IPS DF 4.7 (cell line): ENCODE measurements at regions not wholly inside any gene's neighbourhood (a gene's known extent, or its start where the extent isn't known, plus 50 kb on each side); places are given as distances from the start of the nearest gene placed in this dataset.
A peak's percentile ranks its signal among the peaks of the same experiment; 100 is the strongest.

Experiments used
- DNase-seq: peaks from one replicate; pipeline ENCODE4 v3.0.0-alpha.2; 2013; ENCODE audit warnings: low spot score; ENCODE audit errors: extremely low read depth

DNA sequence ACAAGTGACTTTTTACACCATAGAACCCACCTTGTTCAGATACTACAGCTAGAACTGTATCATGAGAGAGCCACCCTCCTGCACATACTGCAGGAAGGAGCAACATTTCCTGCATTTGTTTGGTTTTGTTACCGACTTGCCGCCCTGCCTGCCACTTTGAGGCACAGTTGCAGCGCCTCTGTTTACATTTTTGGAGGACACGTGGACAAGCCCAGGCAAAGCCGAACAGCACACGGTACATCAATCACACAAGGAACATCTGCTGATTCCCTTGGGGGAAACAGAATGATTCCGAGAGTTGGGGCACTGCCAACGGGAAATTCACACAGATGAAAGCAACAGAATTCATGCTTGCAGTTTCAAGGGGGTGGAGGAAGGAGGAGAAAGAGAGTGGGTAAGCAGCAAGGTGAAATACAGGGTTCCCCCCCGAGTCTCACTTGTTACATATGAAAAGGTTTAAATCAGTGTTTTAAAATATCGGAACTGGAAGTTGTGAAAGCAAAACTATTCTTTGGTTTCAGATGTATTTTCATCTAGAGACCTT is 110.7 kb downstream of the BTG1 start:
- DNase-seq, result no peak

DNA sequence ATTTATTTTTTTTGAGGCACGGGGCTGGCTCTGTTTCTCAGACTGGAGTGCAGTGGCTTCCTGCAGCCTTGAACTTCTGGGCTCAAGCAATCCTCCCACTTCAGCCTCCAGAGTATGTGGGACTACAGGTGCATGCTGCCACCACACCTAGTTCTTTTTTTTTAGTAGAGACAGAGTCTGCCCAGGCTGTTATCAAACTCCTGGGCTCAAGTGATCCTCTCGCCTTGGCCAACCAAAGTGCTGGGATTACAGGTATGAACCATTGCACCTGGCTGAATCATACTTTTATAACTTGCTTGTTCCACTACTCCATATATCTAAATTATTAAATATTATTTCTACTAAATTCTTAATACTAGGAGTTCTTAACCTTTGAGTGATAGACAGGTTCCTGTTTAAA is 111.6 kb downstream of the BTG1 start:
- no peak for DNase-seq

DNA sequence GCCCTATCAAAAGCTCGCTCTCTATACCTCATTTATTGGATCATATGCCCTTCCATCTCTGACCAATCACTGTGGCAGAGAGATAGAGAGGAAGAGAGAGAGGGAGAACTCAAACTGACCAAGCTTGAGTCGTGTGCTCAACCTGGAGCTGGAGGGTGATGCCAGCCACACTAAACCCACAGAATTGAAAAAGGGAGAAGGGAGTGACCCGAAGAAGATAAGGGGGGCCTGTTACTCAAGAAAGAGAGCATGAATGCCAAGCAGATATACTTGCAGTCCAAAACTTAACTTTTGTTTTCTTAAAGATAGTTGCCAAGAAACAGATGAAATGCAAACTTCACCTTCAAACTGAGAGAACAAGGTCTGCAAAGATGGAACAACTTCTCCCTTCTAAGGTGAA is 112.7 kb downstream of the BTG1 start:
- DNase-seq, result no peak

DNA sequence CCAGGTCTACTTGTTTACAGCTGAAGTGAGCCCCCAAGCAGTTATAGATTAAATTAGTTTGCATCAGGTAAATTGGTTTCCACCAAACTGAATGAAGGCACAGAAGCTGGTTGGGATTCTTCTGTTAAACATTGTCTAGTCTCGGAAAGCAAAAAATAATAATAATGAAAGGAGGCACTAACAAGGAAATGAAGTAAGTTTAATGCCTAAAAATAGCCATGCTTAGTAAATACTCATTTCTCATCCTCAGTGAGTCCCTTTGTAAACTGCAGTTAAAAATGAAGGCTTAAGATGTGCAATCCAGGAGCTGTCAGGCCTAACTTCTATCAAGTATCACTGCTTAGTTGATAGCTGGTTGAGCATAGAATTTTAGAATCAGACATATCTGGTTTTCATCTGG is 113.5 kb downstream of the BTG1 start:
- no peak for DNase-seq

DNA sequence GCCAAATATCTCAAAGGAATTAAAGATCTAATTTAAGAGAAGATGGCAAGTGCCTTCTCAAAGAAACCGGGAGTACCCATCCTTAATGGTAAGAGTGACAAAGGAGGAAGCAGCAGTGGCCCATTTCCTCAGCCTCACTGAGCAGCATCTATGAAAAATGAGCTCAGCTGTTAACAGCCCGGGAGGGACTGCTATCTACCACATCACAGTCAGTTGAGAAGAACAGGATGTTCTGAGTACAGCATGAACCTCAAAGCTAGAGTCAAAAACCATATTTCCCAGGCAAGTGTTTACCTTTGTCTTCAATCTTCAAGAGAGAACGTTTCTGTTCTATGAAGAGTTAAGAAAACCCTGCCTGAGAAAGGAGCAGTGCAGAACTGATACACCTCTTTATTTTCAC is 115.0 kb downstream of the BTG1 start:
- DNase-seq, result no peak

DNA sequence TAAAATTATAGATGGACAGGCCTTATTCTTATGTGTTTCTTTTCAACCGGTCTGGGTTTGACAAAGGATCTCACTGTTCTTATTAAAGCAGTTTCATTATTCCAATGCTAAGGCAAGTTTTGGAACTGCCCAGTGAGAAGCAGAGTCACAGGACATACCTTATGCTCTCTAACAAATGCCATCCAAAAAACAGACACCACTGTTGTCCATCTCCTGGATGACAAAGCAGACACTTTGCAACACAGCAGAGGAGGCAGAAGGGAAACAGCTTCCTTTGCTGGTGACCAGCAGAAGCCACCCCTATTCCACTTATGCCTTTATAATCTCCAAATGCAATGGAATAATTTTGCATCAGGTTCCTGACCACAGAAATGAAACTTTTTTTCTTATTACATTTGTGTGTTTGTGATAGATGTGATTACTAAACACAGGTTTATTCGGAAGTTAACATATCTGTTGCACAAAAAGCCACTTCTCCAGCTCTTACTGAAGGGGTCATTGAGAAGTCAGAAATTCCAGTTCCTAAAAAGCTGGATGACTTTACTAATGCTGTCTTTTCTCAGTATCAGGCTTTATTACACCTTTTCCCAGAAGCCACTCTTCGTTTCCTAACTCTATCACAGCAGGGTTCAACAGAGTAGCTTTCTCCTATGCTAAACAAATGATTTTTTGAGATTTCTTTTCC is 115.6 kb downstream of the BTG1 start:
- no peak for DNase-seq

DNA sequence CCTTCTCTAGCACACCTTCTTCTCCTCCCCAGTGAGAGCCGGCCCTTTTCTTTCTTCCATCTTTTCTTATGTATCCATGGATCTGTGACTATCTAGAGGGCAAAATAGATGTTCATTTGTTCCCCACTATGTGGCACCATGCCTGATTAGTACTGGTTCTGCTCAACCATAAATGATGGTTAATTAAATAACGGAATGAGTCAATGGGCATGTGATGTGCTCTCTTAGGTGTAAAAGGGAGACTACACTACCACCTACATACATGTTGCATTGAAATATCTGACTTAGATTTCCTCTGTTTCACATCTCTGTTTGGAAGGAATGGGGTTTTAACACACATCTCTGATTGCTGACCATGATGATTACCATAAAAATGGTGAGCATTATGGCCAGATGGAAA is 116.5 kb downstream of the BTG1 start:
- no peak for DNase-seq

DNA sequence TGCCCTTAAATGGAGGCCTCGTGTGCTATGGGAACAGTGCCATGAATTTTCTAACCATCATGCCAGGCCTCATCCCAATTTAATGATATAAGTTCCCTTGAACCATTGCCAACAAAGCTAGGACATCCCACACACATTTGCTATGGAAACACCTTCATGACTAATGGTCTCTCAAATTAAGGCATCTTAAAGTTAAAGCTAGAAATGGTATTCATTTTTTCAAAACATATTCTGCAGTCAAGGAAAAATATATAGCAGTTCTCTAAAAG is 117.3 kb downstream of the BTG1 start:
- no peak for DNase-seq

DNA sequence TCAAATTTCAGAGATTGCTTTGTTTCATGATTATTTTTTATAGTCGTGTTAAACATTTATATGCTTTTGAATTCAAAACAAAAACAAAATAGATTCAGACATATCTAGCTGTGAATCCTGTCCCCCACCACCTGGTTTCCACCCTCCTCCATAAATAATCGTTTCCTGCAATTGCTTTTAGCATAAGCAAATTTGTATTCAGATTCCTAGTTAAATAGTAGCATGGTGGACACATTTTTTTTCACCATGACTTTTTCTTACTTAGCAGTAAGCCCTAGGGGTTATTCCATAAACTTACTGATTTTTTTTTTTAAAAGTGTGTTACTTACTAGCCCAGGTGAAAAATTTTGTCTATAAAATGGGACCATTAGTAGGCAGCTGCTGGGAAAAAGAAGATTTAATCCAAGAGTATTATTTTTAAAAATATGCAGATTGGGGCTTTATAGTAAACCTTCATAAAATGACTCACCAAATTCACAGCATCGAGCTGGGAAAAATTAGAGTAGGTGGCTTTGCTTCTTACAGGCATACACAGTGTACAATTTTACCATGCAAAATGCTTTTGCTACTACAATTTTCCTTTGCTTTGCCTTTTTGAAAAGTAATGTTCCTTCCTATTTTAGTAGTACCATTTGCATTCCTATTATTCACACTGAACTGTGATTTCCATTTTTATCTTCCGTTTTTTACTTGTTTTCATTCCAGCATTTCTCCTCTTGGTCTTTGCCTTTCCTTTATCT is 117.8 kb downstream of the BTG1 start:
- DNase-seq, result no peak

DNA sequence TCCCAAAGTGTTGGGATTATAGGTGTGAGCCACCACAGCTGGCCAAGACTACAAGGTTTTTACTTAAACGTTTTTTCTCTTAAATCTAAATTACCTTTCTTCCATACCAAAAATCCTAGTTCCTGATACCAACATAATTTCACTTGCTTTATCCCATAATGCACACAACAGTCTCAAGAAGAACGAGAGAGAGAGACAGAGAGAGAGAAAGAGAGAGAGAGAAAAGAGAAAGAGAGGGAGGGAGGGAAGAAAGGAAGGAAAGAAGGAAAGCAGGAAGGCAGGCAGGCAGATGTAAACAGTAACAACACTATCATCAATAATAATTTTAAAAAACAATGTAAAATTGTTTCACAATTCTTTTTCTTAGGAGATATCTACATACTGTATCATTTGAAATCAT is 118.4 kb downstream of the BTG1 start:
- DNase-seq, result no peak

DNA sequence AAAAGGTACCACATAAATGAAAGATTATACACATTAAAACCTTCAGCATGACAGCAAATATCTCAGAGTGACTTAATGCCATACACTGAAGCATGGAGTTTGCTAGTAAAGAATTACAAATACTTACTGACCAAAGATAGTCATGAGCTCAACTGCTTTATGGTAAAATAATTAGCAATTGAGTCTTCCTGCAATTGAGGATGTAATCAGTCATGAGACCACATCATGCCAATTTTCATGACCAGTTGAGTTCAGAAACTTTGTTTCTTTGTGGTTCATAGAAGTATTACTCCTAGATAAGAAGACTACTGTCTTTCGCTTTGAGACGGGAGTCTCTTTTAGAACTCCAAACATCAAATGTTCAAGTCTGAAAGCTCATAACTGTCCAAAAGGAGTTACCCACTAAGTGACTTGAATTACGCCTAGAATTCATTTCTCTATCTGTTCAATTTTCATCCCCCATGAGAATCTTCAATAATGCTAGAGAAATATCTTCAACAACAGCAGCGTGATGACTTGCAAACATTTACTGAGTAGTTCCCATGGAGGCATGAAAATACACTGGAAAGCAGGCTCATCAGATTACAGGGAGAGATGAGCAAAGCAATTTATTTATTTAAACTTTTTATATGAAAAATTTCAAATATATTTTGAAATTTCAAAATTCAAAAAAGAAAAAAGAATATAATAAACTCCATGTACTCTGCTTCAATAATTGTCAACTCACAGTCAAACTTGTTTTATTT is 120.0 kb downstream of the BTG1 start:
- DNase-seq, result no peak

DNA sequence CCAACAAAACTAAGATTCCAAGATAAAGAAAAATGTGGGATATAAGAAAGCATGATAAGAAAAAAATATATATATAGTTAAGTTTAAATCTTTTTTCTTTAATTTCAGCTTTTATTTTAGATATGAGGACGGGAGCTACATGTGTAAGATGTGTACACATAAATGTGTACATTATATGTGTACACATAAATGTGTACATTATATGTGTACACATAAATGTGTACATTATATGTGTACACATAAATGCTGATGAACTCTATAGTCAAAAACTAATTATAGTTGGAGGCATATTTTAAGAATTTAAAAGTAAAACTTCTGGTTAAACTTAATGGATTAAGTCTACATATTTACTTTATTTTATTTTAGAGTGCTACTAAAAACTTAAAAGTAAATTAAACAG is 123.6 kb downstream of the BTG1 start:
- no peak for DNase-seq

DNA sequence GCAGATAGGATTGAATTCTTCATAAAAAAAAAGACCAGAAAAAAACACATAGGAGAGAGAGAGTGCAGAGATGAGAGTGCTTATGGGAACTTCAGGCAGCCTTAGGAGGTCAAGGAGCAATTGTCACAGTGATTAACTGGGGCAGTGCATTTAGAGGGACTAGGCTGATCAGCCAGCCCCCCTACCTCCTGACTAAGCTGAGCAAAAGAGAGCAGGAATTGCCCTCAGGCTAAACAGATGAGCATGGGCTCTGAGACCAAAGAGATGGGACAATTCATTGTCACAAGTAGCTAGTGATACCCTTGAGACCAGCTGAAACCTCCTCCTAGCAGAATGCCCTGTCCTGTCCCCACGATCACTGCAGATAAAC is 124.0 kb downstream of the BTG1 start:
- DNase-seq, result peak; percentile 51

DNA sequence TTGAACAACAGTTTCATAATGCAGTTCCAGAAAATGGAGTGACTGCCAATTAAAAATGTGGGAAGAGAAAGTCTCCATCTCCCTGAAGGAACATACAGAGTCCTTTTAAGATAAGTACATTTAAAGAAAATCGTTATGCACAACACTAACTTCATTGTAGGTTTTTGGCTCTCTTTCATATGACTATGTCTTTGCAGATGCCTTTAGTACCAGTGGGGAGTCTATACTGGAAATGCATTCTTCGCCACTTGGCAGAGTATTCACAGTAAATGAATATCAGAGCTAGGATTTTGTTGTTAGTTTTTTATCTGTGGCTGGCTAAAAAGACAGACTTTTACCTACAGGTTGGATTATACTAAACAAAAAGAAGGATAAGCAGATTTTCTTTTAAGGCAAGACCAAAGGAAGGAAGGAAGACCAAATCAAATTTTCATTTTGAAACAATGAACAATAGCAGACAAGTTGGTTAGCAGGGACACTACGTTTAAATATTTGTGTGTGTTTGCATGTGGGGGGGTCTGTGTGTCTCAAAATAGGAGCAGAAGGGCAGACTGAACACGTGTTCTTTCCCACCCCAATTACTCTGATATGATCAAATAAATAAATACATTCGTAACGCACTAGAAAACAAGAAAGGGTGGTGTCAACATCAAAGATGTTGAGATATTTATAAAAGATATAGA is 124.5 kb downstream of the BTG1 start:
- DNase-seq, result no peak

DNA sequence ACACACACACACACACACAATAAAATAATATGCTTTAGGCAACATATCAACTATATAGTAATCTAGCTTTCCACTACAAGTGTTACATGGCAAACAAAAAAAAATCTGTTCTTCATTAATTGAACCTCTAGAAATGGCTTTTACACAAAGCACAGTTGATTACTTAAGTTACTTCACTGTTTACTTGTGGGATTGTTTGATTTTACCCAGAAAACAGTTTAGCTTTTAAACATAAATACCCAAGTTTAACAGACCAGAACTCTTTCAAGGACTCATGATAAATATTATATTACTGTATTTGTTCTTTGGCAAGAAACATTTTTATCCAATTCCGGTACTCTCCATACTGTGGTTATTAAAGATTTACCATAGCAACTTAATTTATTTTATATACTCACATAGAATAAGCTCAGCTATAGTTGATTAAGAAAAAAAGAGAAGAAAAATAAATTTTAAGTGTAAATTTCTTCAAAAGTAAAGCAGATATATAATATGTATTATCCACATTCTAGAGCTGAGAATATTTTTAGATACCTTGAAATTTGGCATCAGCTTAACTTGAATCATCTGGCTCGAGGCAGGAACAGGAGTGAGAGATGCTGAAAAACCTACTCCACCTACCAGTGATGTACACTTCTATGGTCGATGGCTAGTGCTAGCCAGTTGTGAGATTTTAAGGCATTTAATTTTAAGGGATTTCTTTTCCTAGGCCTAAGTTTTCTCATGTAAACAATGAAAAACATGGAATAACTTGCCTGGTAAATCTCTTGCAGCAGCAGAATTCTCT is 126.0 kb downstream of the BTG1 start:
- DNase-seq, result no peak

DNA sequence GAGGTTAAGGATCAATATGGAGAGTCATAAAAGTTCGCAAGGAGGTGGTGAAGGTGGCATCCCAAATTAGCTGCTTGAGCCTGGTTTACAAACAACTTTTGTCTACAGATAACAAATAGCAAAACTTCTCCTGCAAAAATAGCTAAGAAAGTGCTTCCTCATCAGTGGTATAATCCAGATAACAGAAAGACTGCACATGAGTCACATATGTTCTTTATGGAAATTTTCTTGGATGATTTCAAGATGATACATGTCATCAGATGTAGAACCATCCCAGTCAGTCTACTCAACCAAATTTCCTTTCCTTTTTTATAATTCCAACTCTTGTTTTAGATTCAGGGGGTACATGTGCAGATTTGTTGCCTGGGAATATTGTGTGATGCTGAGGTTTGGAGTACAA is 133.0 kb downstream of the BTG1 start:
- DNase-seq, result no peak

DNA sequence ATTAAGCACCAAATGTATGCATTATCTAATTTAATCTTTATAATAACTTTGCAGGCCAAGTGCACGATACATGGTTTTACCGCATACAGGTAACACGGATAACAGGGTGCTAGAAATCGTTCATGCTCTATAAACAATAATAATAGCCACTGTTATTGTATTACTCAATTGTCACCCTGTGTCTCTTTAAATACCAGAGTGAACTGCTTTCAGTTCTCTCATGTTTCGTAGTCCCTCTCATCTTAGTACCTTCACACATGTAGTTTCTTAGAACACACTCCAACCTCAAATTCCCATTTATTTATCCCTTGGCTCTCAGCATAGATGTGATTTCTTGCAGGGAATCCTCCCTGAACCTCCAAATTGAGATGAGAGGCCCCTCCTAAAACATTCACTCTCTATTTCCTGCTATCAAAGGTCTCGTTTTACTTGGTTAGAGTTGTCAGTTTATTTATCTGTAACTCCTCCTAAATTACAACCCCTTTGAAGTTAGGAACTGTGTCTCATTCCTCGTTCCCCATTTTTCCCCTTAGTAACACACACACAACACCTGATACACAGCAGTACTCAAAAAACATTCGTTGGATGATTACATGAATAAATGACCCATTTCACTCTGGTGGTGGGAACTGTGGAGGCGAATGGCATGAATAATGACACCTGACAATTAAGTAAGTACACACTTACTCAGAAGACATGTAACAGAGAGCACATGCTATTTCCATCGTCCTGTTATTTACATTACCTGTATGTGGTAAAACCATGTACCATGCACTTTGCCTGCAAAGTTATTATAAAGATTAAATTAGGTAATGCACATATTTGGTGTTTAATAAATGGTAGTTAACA is 134.6 kb downstream of the BTG1 start:
- DNase-seq, result no peak

DNA sequence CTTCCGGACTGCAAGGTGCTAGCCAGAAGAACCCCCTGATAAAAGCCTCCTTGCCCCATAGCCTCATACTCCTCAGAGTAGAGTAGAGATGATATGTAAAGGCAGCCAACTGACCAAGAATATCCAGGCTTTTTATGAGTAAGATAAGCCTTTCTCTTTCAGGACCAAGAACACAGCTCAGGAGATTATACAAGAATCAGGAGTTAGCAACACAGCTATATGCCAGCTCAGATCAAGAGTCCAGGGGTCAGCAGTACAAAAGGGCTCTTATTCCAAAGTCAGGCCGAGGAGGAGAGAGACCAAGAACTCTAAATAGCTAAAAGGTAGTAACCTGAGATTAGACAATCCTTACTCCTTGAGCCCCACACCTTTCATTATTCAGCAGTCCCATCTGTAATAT is 135.3 kb downstream of the BTG1 start:
- no peak for DNase-seq

DNA sequence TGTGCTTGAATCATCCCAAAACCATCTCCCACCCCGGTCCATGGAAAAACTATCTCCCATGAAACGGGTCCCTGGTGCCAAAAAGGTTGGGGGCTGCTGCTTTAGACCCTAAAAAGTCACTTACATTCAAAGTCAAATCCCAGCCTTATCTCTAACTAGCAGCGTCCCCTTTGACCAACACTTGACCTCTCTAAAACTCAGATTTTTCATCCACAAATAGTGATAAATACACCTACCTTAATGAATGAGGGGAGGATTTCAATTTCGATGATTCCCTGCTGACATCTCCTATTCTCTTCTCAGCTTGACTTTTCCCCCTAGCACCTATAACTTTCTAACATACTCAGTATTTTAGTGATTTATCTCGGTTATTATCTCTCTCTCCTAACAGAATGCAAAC is 137.3 kb downstream of the BTG1 start:
- DNase-seq, result no peak

DNA sequence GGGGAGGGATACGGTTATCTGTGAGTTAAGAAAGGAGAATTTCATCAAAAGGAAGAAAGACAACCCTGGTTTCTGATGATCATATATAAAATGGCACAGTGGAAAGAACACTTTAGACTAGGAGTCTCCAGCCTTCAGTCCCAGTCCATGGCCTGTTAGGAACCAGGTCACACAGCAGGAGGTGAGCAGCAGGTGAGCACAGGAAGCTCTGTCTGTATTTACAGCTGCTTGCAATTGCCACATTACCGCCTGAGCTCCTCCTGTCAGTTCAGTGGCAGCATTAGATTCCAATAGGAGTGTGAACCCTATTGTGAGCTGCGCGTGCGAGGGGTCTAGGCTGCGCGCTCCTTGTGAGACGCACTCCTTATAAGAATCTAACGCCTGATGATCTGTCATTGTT is 137.9 kb downstream of the BTG1 start:
- no peak for DNase-seq
